Activated CD8-positive, alpha-beta memory T cell treated with anti-CD3 and anti-CD28 coated beads, Interleukin-2, amount 10 ng/mL, durations not matched to agents 7 days and 5 days (primary cell): ENCODE measurements at regions not wholly inside any gene's neighbourhood (a gene's known extent, or its start where the extent isn't known, plus 50 kb on each side); places are given as distances from the start of the nearest gene placed in this dataset.
"Not testable (repeated sequence)": the region's sequence is repeated elsewhere in the genome, so short reads cannot be mapped to it uniquely, and the experiment has no call there.

ENCODE experiments used
- ATAC-seq: fragments of 150-1000 bp; cut with Tn5 transposase; one replicate; pipeline ENCODE4 v1.10.0; 2021; ENCODE audit warnings: moderate library complexity
- CTCF ChIA-PET: fragments of 350-600 bp; sonication (Branson Sonifier 250); formaldehyde crosslinking; loops from one replicate; lab custom pipeline; 2021; ENCODE audit warnings: antibody characterized with exemption; lab: Charles Lee
- DNase-seq: peaks from one replicate; pipeline ENCODE4 v3.0.0-alpha.2; 2020
- H3K27ac Mint-ChIP-seq: one replicate; pipeline ENCODE4 v1.8.0; 2021; ENCODE audit warnings: mild to moderate bottlenecking, mixed read lengths
- H3K27me3 Mint-ChIP-seq: one replicate; pipeline ENCODE4 v1.8.0; 2021; ENCODE audit warnings: mixed read lengths
- H3K36me3 Mint-ChIP-seq: one replicate; pipeline ENCODE4 v1.8.0; 2021; ENCODE audit warnings: mild to moderate bottlenecking, mixed read lengths
- H3K4me1 Mint-ChIP-seq: one replicate; pipeline ENCODE4 v1.8.0; 2021; ENCODE audit warnings: mixed read lengths
- H3K4me3 Mint-ChIP-seq: one replicate; pipeline ENCODE4 v1.8.0; 2021; ENCODE audit warnings: mild to moderate bottlenecking, moderate library complexity, mixed read lengths
- H3K9me3 Mint-ChIP-seq: one replicate; pipeline ENCODE4 v1.8.0; 2022; ENCODE audit warnings: low read depth, mixed read lengths

DNA sequence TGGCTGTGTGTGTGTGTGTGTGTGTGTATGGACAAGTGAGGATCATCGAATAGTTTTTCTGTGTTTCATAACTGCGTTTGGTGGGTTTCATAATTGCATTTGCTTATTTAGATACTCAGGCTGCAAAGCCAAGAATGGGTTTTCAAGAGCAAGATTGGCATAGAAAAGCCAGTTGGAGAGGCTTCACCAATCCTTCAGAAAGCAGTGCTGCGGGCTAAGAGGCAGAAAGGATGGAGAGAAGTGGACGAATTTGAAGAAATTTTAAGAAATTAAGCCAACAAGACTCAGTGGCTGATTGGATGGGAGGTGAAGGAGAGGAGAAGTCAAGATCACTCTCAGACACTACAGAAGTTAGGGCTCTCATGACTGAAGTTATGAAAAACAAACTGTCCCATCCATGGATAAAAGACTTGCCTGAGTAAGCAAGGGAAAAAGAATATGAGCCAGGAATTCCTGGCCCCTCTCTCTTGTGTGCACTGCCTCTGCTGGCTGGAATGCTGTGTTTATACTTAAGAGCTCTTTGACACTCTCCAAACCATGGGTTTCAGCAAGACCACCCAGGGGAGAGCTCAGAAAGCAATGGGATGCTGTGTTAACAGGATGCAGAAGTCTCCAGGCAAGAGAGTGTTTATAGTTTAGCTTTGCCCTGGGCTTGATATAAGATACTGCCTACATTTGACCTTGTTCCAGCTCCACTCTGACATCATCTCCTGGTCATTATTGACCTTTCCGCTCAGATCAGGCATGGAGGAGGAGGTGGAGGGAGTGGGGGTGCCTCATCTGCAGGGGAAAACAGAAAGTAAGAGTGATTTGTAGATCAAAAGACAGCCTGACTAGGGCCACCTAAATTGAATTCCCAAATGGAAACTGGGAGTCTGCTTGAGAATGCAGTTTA lies 232.0 kb upstream of the PLXNA2 start:
- CTCF ChIA-PET = no interaction called here
- Mint-ChIP-seq H3K27me3 (no peaks in the 10 kb centered on the region), H3K27ac (no peak overlapping the region), H3K4me3 (no peak overlapping the region), H3K4me1 (no peaks in the 10 kb centered on the region), H3K36me3 (no peaks in the 10 kb centered on the region), H3K9me3 (no peaks in the 10 kb centered on the region)
- no peak for ATAC-seq
- no peak for DNase-seq

DNA sequence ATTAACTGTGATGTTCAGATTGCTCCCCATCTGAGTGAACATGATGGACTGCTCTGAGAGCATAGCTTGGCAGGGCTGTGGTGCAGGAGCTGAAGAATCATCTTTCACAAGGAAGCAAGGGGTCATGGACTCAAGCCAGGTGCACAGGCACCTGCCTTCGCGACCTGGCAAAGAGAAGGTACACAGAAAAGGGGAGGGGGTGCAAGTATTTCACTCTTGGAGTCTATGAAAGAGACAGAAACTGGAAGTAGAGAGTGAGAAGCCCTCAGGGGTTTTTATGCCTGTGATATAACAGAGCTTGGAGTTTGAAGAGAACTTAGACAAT lies 232.6 kb upstream of the PLXNA2 start:
- DNase-seq = no peak
- H3K27ac Mint-ChIP-seq = no peak overlapping the region
- no peaks in the 10 kb centered on the region for H3K9me3 Mint-ChIP-seq
- no peaks in the 10 kb centered on the region for H3K27me3 Mint-ChIP-seq
- no peaks in the 10 kb centered on the region for H3K36me3 Mint-ChIP-seq
- CTCF ChIA-PET = no interaction called here
- ATAC-seq = no peak
- no peak overlapping the region for H3K4me3 Mint-ChIP-seq
- H3K4me1 Mint-ChIP-seq = no peaks in the 10 kb centered on the region

DNA sequence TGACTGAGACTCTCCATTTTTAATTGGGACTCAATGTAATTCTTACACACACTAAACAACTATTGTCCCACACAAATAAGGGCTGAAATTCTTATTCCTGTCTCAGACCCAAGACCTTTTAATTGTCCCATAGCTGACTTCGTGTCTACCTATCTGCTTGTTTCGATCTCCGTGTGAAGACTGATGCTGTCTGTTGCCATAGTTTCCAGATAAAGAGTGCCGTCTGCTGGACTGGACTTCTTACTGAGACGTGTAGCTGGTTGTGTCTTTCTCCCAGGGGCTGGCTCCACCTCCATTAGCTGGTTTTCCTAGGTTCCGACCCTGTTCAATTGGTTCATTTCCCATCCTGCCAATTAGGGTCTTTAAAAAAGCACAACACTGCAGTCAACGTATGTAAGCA lies 235.3 kb upstream of the PLXNA2 start:
- CTCF ChIA-PET = no interaction called here
- ATAC-seq (no peak), DNase-seq (no peak)
- Mint-ChIP-seq H3K36me3 (no peaks in the 10 kb centered on the region), H3K4me1 (no peaks in the 10 kb centered on the region), H3K4me3 (no peak overlapping the region), H3K9me3 (no peaks in the 10 kb centered on the region), H3K27me3 (no peaks in the 10 kb centered on the region), H3K27ac (no peak overlapping the region)

DNA sequence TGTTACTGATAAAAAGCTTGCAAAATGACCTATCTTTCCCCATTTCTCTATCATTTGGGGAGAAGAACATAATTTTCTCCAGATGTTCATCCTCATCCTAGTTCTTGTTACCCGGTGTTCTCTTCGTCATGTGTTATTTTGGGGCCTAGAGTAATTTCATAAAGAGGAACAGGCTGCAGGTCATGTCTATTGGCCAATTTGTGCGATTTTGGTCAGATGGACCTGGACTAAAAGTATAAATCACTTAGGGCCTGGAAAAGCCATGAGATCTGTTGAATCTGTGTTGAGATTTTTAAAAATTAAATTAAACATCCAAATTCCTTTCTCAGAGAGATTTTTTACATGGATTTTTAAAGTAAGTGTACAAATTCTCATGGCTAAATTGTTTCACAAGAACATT lies 241.3 kb upstream of the PLXNA2 start:
- Mint-ChIP-seq H3K9me3 (no peaks in the 10 kb centered on the region), H3K4me1 (no peaks in the 10 kb centered on the region), H3K27ac (no peak overlapping the region), H3K4me3 (no peak overlapping the region), H3K27me3 (no peaks in the 10 kb centered on the region), H3K36me3 (no peaks in the 10 kb centered on the region)
- CTCF ChIA-PET = no interaction called here
- ATAC-seq (no peak), DNase-seq (no peak)

DNA sequence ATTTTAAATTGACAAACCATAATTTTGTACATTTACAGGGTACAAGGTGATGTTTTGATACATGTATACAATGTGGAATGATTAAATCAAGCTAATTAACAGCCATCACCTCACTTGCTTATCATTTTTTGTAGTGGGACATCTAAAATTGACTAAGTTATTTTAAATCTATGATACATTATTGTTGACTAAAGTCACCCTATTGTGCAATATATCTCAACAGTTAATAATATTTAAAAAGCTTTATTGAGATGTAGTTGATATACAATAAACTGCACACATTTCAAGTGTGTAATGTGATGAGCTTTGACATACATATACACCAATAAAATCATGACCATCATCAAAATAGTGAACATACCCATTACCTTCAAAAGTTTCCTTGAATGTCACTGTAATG lies 242.5 kb upstream of the PLXNA2 start:
- no peak for ATAC-seq
- no peak overlapping the region for H3K4me3 Mint-ChIP-seq
- H3K4me1 Mint-ChIP-seq = no peaks in the 10 kb centered on the region
- H3K27me3 Mint-ChIP-seq = no peaks in the 10 kb centered on the region
- no peak overlapping the region for H3K27ac Mint-ChIP-seq
- H3K36me3 Mint-ChIP-seq = no peaks in the 10 kb centered on the region
- H3K9me3 Mint-ChIP-seq = no peaks in the 10 kb centered on the region
- CTCF ChIA-PET = no interaction called here
- DNase-seq = no peak

DNA sequence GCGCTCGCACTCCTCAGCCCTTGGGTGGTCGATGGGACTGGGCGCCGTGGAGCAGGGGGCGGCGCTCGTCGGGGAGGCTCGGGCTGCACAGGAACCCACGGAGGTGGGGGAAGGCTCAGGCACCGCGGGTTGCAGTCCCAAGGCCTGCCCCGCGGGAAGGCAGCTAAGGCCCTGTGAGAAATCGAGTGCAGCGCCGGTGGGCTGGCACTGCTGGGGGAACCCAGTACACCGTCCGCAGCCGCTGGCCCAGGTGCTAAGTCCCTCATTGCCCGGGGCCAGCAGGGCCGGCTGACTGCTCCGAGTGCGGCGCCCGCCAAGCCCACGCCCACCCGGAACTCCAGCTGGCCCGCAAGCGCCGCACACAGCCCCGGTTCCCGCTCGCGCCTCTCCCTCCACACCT lies 244.2 kb upstream of the PLXNA2 start:
- DNase-seq, ATAC-seq, H3K4me1 Mint-ChIP-seq, H3K27me3 Mint-ChIP-seq, H3K4me3 Mint-ChIP-seq, H3K36me3 Mint-ChIP-seq, H3K27ac Mint-ChIP-seq, H3K9me3 Mint-ChIP-seq, CTCF ChIA-PET: not testable (repeated sequence)

DNA sequence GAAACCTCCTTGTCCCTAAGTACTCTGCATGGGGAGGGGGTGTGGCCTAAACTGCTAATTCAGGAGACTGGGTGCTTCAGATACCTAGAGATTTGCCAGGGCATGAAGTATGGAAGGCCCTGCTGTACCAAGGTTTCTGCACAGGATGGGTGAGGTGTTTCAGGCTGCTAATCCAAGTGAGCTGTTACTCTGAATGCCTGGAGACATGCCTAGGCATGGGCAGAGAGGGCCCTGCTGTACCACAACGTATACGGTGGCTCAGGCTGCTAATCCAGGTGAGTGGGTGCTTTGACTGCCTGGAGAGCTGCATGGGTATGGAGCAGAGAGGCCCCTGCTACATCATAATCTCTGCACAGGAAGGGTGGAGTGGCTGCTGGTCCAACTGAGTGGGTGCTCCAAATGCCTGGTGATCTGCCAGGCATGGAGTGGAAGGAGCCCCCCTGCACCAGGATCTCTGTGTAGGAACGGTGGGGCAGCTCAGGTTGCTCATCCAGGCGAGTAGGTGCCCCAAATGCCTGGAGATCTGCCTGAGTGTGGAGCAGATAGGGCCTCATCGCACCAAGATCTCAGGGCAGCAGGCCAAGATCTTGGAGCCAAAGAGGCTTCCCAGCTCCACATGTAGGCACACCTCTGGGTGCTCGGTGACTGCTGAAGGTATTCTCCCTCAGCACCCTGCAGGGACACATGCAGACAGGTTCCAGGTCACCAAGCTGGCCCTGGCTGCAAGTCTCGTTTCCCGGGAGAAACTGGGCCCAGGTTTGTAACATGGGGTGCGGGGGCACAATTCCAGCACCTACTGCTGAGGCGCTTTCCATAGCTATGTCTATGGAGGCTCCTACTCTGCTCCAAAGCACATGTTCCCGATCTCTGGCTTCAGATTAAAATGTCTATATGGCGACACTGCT lies 252.5 kb upstream of the PLXNA2 start:
- no peaks in the 10 kb centered on the region for H3K4me1 Mint-ChIP-seq
- no peak overlapping the region for H3K4me3 Mint-ChIP-seq
- CTCF ChIA-PET = no interaction called here
- no peak overlapping the region for H3K27ac Mint-ChIP-seq
- H3K9me3 Mint-ChIP-seq = no peaks in the 10 kb centered on the region
- ATAC-seq (no peak), DNase-seq (no peak)
- no peaks in the 10 kb centered on the region for H3K36me3 Mint-ChIP-seq
- peaks cover under 1% of the 10 kb centered on the region for H3K27me3 Mint-ChIP-seq

DNA sequence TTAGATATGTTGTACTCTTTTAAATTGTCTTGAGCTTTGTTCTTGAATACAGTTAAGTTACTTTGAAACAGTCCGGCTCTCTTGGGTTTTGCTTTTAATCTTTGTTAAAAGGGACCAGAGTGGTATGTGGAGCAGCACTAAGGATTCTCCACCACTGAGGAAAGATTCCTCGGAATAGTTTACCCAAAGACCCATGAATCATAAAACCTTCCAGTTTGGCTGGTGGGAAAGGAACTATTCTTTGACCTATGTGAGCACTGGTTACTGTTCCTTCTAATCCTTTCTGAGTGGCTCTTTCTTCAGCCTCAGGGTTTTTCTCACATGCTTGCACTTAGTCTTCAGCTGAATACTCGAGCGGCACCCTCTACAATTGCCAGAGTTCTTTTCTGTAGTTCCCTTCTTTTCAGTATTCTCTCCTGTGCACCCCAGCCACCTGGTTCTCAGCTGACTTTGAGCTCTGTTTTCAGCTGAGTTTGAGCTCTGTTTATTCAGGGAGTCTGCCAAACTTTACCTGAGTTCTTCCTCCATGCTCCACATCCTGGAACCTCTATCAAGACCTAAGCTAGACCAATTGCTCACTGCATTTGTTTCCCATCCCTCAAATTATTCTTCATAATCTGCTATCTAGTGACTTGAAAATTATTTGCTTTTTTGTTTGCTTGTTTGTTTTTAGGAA lies 253.8 kb upstream of the PLXNA2 start:
- no peaks in the 10 kb centered on the region for H3K9me3 Mint-ChIP-seq
- H3K36me3 Mint-ChIP-seq = no peaks in the 10 kb centered on the region
- H3K27ac Mint-ChIP-seq = no peak overlapping the region
- no peaks in the 10 kb centered on the region for H3K4me1 Mint-ChIP-seq
- H3K4me3 Mint-ChIP-seq = no peak overlapping the region
- peaks cover 3% of the 10 kb centered on the region for H3K27me3 Mint-ChIP-seq
- CTCF ChIA-PET = no interaction called here
- ATAC-seq (no peak), DNase-seq (no peak)

DNA sequence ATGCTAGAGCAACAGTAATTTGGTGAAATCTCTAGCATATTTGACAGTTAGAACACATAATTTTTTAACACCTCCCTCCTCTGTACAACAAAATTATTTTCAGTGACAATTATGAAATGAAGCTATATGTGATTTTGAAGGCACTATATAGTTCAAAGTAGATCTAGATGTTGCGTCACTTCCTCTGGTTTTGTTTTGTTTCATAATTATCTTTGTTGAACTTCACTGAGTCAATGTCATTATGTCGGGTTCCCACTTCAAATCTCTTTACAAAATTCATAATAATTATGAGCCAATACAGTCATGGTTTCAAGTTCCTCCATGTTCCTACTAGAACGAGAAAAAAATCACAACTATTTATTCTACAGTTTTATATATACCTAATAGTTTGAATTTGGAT lies 254.8 kb upstream of the PLXNA2 start:
- Mint-ChIP-seq H3K27ac (no peak overlapping the region), H3K4me3 (no peak overlapping the region), H3K36me3 (no peaks in the 10 kb centered on the region), H3K27me3 (peaks cover 3% of the 10 kb centered on the region), H3K9me3 (no peaks in the 10 kb centered on the region), H3K4me1 (no peaks in the 10 kb centered on the region)
- DNase-seq (no peak), ATAC-seq (no peak)
- CTCF ChIA-PET = no interaction called here

DNA sequence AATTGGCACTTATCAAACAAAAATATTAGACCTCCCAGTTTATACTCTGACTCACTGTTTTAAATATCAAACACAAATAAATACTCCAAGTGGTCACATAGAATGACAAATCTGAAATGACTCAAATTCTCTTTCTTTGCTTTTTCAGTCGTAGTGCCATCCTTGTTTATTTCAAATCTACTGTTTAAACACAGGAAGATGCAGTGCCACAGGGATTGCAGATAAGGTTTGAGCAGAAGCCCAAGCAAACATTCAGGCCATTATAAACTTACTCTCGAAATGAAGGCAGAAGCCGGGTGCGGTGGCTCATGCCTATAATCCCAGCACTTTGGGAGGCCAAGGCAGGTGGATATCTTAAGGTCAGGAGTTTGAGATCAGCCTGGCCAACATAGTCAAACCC lies 255.4 kb upstream of the PLXNA2 start:
- no peaks in the 10 kb centered on the region for H3K9me3 Mint-ChIP-seq
- CTCF ChIA-PET = no interaction called here
- H3K4me1 Mint-ChIP-seq = no peaks in the 10 kb centered on the region
- no peaks in the 10 kb centered on the region for H3K36me3 Mint-ChIP-seq
- ATAC-seq = no peak
- H3K4me3 Mint-ChIP-seq = no peak overlapping the region
- DNase-seq = no peak
- H3K27ac Mint-ChIP-seq = no peak overlapping the region
- peaks cover 3% of the 10 kb centered on the region for H3K27me3 Mint-ChIP-seq

DNA sequence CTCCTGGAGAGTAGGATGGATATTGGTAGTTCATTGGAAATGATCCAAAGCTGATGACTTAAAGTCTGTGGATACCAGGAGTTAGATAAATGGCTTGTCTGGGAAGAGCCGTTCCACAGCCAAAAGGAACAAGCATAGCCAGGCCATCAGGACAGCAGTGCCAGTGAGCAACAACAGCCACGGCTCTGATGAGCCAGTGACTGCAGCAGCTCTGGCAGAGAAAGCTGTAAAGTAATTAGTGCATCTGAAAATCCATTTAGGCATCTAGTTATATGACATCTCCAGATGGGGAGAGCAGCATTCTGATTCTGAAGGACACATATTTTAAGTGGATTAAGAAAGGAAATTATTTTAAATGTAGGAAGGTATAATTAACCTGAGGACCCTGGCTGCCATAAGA lies 256.2 kb upstream of the PLXNA2 start:
- no peak for DNase-seq
- Mint-ChIP-seq H3K27ac (no peak overlapping the region), H3K4me3 (no peak overlapping the region), H3K36me3 (no peaks in the 10 kb centered on the region), H3K27me3 (peaks cover 3% of the 10 kb centered on the region), H3K4me1 (no peaks in the 10 kb centered on the region), H3K9me3 (no peaks in the 10 kb centered on the region)
- CTCF ChIA-PET = no interaction called here
- ATAC-seq = no peak

DNA sequence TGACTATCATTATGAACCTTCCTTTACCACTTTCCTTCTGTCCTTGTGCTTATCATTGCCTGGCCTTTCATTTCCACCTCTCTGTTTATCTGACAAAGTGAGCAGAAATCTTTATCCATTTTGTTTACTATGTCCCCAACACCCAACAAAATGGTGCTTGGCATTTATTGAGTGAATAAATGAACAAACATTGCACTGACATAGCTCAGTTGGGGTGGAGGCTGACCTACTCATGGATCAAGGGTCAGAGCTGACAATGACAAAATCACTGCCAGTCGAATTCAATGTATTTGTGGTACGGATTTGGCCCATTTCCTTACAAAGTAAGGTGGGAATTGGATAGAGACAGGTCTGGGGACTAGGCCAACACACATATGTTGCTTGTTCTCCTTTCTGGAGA lies 257.4 kb upstream of the PLXNA2 start:
- Mint-ChIP-seq H3K9me3 (no peaks in the 10 kb centered on the region), H3K36me3 (no peaks in the 10 kb centered on the region), H3K4me1 (no peaks in the 10 kb centered on the region), H3K27me3 (peaks cover 3% of the 10 kb centered on the region), H3K4me3 (no peak overlapping the region), H3K27ac (no peak overlapping the region)
- CTCF ChIA-PET = no interaction called here
- DNase-seq (no peak), ATAC-seq (no peak)

DNA sequence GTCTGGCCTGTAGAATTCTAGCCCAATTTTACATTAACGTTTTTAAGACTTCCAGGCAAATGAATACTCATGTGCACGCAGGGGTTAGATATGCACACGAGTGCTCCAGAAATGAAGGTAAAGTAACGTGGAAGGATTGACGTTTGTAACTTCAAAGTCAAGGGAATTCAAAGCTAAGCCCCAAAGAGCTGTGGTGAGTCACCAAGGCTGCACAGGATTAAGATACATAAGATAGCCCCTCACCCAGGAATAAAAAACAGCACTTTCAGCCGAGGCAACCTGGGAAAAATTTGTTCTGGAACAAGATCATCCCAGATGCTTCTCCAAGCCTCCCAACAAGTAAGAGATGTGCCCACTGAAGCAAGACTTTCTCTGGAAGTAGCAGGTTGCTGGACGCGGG lies 259.6 kb upstream of the PLXNA2 start:
- H3K36me3 Mint-ChIP-seq = no peaks in the 10 kb centered on the region
- CTCF ChIA-PET = no interaction called here
- H3K27me3 Mint-ChIP-seq = peaks cover 5% of the 10 kb centered on the region
- no peak for DNase-seq
- H3K4me1 Mint-ChIP-seq = no peaks in the 10 kb centered on the region
- no peak overlapping the region for H3K4me3 Mint-ChIP-seq
- ATAC-seq = no peak
- no peaks in the 10 kb centered on the region for H3K9me3 Mint-ChIP-seq
- no peak overlapping the region for H3K27ac Mint-ChIP-seq

DNA sequence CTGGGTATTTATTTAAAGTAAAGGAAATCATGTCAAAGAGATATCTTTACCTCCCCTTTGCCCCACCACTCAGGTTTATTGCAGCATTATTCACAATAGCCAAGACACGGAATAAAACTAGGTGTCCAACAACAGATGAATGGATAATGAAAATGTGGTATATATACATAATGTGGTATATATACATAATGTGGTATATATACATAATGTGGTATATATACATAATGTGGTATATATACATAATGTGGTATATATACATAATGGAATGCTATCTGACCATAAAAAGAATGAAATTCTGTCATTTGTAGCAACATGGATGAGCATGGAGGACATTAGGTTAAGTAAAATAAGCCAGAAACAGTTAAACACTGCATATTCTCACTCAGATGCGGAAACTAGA lies 262.6 kb upstream of the PLXNA2 start:
- CTCF ChIA-PET = no interaction called here
- no peak overlapping the region for H3K27ac Mint-ChIP-seq
- DNase-seq (no peak), ATAC-seq (no peak)
- no peaks in the 10 kb centered on the region for H3K4me1 Mint-ChIP-seq
- no peaks in the 10 kb centered on the region for H3K36me3 Mint-ChIP-seq
- no peaks in the 10 kb centered on the region for H3K9me3 Mint-ChIP-seq
- H3K27me3 Mint-ChIP-seq = peaks cover 4% of the 10 kb centered on the region
- H3K4me3 Mint-ChIP-seq = no peak overlapping the region
